OCI-LY7 (cell line): ENCODE measurements at regions not wholly inside any gene's neighbourhood (a gene's known extent, or its start where the extent isn't known, plus 50 kb on each side); places are given as distances from the start of the nearest gene placed in this dataset.
A peak's percentile ranks its signal among the peaks of the same experiment; 100 is the strongest.

ENCODE experiments used
- BruUV-seq: library from RNA; stranded (reverse); fragments of 400-500 nt; replicated peaks from 2 replicates; lab custom pipeline; 2021; lab: Mats Ljungman, UMichigan
- CTCF ChIA-PET: fragments of 300-600 bp; sonication (Branson Sonifier 250); formaldehyde crosslinking; loops from one replicate; lab custom pipeline; 2022; ENCODE audit warnings: antibody characterized with exemption; ENCODE audit not compliant: unreplicated experiment; lab: Charles Lee
- POLR2A ChIA-PET: fragments of 300-600 bp; sonication (Branson Sonifier 250); formaldehyde crosslinking; loops from one replicate; lab custom pipeline; 2022; ENCODE audit warnings: antibody characterized with exemption; lab: Charles Lee
- DNase-seq: peaks from one replicate; pipeline ENCODE4 v3.0.0-alpha.2; 2015; ENCODE audit warnings: low spot score
- H2AFZ ChIP-seq: fragments of 200-600 bp; sonication (generic), shearing (Covaris generic); 2 replicates; pipeline ENCODE4 v1.6.1; 2014; ENCODE audit warnings: mild to moderate bottlenecking, antibody characterized with exemption, low read length, moderate library complexity
- H3K27ac ChIP-seq: fragments of 200-600 bp; sonication (generic); 2 replicates; pipeline ENCODE4 v1.5.1; 2014; ENCODE audit warnings: mixed run types, low read depth, mild to moderate bottlenecking, moderate library complexity, low read length, inconsistent platforms; ENCODE audit not compliant: poor library complexity, severe bottlenecking
- H3K36me3 ChIP-seq: fragments of 200-600 bp; sonication (generic); 2 replicates; pipeline ENCODE4 v1.6.1; 2014; ENCODE audit warnings: mild to moderate bottlenecking, antibody characterized with exemption, low read length, moderate library complexity, mixed read lengths; ENCODE audit not compliant: insufficient read depth
- H3K4me1 ChIP-seq: fragments of 200-600 bp; sonication (generic); 2 replicates; pipeline ENCODE4 v1.5.1; 2014; ENCODE audit warnings: mild to moderate bottlenecking, low read length; ENCODE audit not compliant: insufficient read depth, poor library complexity, severe bottlenecking
- H3K4me2 ChIP-seq: fragments of 200-600 bp; sonication (generic); 2 replicates; pipeline ENCODE4 v1.6.1; 2014; ENCODE audit warnings: mild to moderate bottlenecking, low read length
- H3K4me3 ChIP-seq: fragments of 200-600 bp; sonication (generic); 2 replicates; pipeline ENCODE4 v1.5.1; 2014; ENCODE audit warnings: mild to moderate bottlenecking, low read depth, low read length; ENCODE audit not compliant: poor library complexity, severe bottlenecking
- H3K79me2 ChIP-seq: fragments of 200-600 bp; sonication (generic); 2 replicates; pipeline ENCODE4 v1.6.1; 2016; ENCODE audit warnings: low read depth, mild to moderate bottlenecking, low read length, moderate library complexity, mixed read lengths; ENCODE audit not compliant: insufficient read depth
- H3K9me2 ChIP-seq: fragments of 200-600 bp; sonication (generic); 2 replicates; pipeline ENCODE4 v1.6.1; 2016; ENCODE audit warnings: mild to moderate bottlenecking, low read length, mixed read lengths; ENCODE audit not compliant: insufficient read depth
- H3K9me3 ChIP-seq: fragments of 200-600 bp; sonication (generic); 2 replicates; pipeline ENCODE4 v1.6.1; 2014; ENCODE audit warnings: mild to moderate bottlenecking, mixed run types, low read length, mixed read lengths
- H4K20me1 ChIP-seq: fragments of 200-600 bp; sonication (generic); 2 replicates; pipeline ENCODE4 v1.6.1; 2014; ENCODE audit warnings: mild to moderate bottlenecking, antibody characterized with exemption, low read length, moderate library complexity, mixed read lengths; ENCODE audit not compliant: insufficient read depth
- EZH2phosphoT487 ChIP-seq: fragments of 200-600 bp; sonication (generic); IDR thresholded peaks from 2 replicates; pipeline ENCODE4 v1.6.1; 2018; ENCODE audit warnings: low read depth, borderline replicate concordance, mild to moderate bottlenecking, mixed run types, antibody characterized with exemption, low read length, moderate library complexity, mixed read lengths
- intact Hi-C: fragments of 100-400 bp; cut with micrococcal nuclease; formaldehyde crosslinking; loops from one replicate; pipeline ENCODE4 v1.10.0; 2022; ENCODE audit not compliant: unreplicated experiment
- TF ChIP-seq, protein P1 (sequence below): fragments of 200-600 bp; sonication (generic); conservative IDR thresholded peaks from 2 replicates; pipeline ENCODE4 v1.5.1; 2014; ENCODE audit warnings: mild to moderate bottlenecking, antibody characterized with exemption, low read length, moderate library complexity, mixed read lengths

DNA sequence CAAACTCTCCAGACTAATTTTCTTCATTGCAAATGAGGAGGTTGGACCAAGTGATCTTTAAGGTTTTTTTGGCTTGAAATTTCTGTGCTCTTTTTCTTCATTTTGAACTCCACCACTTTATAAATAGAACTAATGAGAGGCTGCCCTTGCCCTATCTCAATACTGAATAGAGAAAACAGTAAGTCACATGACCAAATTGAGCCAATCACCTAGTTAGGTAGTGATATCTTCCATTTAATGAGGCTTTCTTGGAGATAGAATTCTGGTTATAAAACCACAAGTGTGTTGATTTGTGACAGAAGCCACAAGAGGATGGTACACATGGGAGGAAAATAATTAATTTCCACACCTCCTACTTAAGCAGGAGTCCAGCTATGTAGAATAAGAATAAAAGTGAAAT, 263.4 kb upstream of the SNX7 start:
- no TSS peak for BruUV-seq
- Histone ChIP-seq H3K4me1 (no peaks in the 10 kb centered on the region), H3K4me2 (no peak overlapping the region), H3K4me3 (no peak overlapping the region), H3K27ac (no peak overlapping the region), H3K79me2 (no peaks in the 10 kb centered on the region), H3K9me3 (no peaks in the 10 kb centered on the region), H3K36me3 (no peaks in the 10 kb centered on the region), H4K20me1 (no peaks in the 10 kb centered on the region), H3K9me2 (no peaks in the 10 kb centered on the region), H2AFZ (0 out of 2 replicates have a peak overlapping the region, but pooled peaks have one; percentile 9)
- POLR2A ChIA-PET: no interaction called here
- TF ChIP-seq, protein P1, sequence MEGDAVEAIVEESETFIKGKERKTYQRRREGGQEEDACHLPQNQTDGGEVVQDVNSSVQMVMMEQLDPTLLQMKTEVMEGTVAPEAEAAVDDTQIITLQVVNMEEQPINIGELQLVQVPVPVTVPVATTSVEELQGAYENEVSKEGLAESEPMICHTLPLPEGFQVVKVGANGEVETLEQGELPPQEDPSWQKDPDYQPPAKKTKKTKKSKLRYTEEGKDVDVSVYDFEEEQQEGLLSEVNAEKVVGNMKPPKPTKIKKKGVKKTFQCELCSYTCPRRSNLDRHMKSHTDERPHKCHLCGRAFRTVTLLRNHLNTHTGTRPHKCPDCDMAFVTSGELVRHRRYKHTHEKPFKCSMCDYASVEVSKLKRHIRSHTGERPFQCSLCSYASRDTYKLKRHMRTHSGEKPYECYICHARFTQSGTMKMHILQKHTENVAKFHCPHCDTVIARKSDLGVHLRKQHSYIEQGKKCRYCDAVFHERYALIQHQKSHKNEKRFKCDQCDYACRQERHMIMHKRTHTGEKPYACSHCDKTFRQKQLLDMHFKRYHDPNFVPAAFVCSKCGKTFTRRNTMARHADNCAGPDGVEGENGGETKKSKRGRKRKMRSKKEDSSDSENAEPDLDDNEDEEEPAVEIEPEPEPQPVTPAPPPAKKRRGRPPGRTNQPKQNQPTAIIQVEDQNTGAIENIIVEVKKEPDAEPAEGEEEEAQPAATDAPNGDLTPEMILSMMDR: no peak
- TF ChIP-seq EZH2phosphoT487: no peak
- no peak for DNase-seq
- CTCF ChIA-PET: no interaction called here
- intact Hi-C loops: no loop called here

DNA sequence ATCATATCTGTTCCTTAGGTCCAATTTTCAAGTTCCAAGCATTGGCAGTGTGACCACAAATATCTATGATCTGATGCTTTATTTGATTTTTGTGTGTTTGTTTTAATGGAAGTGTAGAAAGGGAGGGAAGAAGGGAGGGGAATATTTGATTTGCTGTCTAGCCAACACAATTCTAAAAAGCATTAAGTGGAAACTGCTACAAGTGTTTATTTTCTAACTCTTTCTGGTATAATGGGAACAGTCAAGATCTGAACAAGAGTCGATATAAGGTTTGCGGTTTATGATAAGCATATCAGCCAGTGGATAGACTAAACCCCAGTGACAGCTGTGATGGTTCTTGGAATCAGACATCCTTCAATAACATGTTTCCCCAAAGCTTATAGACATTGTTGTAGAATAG, 267.8 kb upstream of the SNX7 start:
- Histone ChIP-seq H4K20me1 (no peaks in the 10 kb centered on the region), H3K79me2 (no peaks in the 10 kb centered on the region), H3K4me1 (no peaks in the 10 kb centered on the region), H3K9me3 (no peaks in the 10 kb centered on the region), H3K4me3 (no peak overlapping the region), H3K9me2 (no peaks in the 10 kb centered on the region), H3K36me3 (no peaks in the 10 kb centered on the region), H3K27ac (no peak overlapping the region), H2AFZ (no peak overlapping the region), H3K4me2 (no peak overlapping the region)
- no peak for TF ChIP-seq EZH2phosphoT487
- TF ChIP-seq, protein P1: no peak
- no TSS peak for BruUV-seq
- DNase-seq: no peak
- intact Hi-C loops: no loop called here
- POLR2A ChIA-PET: no interaction called here
- CTCF ChIA-PET: no interaction called here

DNA sequence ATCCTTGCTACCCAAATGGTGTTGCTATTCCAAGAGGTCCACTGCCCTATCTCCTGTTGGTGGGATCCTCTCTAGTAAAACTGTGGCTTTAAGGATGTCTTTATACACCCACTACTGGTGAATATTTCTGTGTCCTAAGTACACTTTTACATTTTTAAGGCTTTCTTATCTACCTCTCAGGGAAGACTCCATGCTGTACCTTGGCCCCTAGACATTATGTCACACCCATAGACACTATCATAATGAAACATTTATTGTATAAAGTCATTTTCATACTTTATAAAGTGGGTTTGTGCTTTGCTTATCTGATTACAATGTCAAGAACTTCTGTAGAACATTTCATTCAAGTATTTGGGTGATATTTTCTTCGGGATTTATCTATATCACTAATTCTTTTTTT, 270.3 kb upstream of the SNX7 start:
- CTCF ChIA-PET: no interaction called here
- Histone ChIP-seq H3K4me1 (no peaks in the 10 kb centered on the region), H3K4me2 (no peak overlapping the region), H3K79me2 (no peaks in the 10 kb centered on the region), H3K36me3 (no peaks in the 10 kb centered on the region), H3K27ac (no peak overlapping the region), H2AFZ (no peak overlapping the region), H3K4me3 (no peak overlapping the region), H4K20me1 (no peaks in the 10 kb centered on the region), H3K9me3 (no peaks in the 10 kb centered on the region), H3K9me2 (no peaks in the 10 kb centered on the region)
- TF ChIP-seq, protein P1: no peak
- no peak for TF ChIP-seq EZH2phosphoT487
- POLR2A ChIA-PET: no interaction called here
- BruUV-seq: no TSS peak
- DNase-seq: no peak
- intact Hi-C loops: no loop called here
